ENCODE measurements at regions not wholly inside any gene's neighbourhood (a gene's known extent, or its start where the extent isn't known, plus 50 kb on each side); places are given as distances from the start of the nearest gene placed in this dataset.
"Not testable (repeated sequence)": the region's sequence is repeated elsewhere in the genome, so short reads cannot be mapped to it uniquely, and the experiment has no call there.

- DNase-seq (ENCODE audit: low spot score) = no peak
Observed at GRCh38 chr3:86554383-86554782, 436.6 kb downstream of the VGLL3 start.

DNA sequence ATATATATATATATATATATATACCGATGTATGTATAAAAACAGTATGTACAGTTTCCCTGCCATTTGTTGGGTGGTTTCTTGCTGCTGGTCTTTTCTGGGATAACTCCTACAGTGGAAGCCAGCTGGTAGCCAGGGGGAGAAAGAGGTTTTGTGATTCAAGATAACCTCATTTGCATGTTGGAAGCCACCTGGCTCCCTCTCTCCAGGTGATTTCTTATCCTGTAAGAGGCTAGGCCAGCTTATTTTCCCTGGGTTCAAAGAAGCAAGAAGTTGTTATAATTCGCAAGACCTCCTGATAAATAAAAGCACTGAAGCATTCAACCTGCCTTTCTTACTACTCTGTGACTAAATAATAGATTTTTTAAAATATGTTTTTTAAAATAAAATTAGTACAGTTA lies 443.3 kb downstream of the VGLL3 start:
- no peak for DNase-seq (ENCODE audit: low spot score)

GRCh38 chr3:86537171-86537570 lies 453.8 kb downstream of the VGLL3 start:
- DNase-seq (ENCODE audit: low spot score) = no peak

GRCh38 chr3:86519819-86520218 lies 471.1 kb downstream of the VGLL3 start:
- no peak for DNase-seq (ENCODE audit: low spot score)

DNA sequence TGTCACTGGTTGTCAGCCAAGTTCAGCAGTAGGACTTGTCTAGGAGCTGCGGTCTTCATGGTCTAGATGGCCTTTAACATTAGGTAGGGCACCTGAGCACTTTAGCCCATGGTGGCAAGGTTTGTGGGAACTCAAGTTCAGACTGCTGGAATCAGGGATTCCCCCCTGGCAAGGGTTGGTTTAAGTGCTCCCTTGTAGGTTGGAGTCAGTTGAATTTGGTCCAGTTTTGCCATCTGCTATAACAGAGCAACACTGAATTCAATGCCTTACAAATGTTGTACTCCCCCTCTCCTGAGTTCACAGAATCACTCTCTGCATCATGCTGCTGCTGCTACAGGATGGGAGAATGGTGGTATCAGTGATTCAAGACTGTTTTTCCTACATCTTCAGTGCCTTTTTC lies 509.3 kb downstream of the VGLL3 start:
- DNase-seq (ENCODE audit: low spot score) = no peak

GRCh38 chr3:86481031-86481430 lies 509.9 kb downstream of the VGLL3 start:
- no peak for DNase-seq (ENCODE audit: low spot score)

GRCh38 chr3:86464180-86464579 lies 526.8 kb downstream of the VGLL3 start:
- DNase-seq (ENCODE audit: low spot score) = no peak

DNA sequence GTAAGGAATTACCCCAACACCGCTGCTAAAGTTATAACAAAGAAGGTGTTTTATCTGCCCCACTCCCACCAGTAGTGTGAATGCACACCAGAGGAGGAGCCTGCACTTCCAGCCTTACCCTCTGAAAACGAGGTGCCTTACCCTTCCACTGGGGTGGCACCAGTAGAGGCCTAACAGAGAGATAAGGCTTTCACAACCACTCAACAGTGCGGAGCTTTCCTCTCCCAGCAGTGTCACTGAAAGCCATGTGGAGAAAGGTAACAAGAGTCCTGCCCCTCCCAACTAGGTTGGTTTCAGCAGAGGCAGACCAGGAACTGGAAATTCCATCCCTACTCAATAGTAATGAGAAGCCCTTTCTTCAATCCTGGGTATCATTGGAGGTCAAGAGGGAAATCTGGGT lies 539.2 kb downstream of the VGLL3 start:
- DNase-seq (ENCODE audit: low spot score) = no peak

DNA sequence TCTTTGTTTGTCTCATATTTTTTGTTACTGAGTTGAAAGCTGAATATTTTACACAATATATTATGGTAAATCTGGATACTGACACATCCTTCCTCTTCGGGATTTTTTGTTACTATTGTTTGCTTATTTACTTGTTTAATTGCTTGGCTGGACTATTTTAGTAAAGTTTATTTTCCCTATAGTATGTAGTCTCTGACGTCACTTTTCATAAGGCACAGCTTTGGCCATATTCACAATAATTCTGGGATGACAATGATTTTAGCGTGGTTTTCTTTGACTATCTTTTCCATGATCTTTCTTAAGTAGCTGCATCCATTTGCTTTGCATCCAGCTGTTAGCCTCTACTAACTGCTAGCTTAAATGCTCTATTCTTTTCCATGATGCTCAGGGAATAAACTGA lies 552.4 kb downstream of the VGLL3 start:
- DNase-seq (ENCODE audit: low spot score) = no peak

- no peak for DNase-seq (ENCODE audit: low spot score)
Observed at GRCh38 chr3:86427343-86427742, 563.6 kb downstream of the VGLL3 start.

DNA sequence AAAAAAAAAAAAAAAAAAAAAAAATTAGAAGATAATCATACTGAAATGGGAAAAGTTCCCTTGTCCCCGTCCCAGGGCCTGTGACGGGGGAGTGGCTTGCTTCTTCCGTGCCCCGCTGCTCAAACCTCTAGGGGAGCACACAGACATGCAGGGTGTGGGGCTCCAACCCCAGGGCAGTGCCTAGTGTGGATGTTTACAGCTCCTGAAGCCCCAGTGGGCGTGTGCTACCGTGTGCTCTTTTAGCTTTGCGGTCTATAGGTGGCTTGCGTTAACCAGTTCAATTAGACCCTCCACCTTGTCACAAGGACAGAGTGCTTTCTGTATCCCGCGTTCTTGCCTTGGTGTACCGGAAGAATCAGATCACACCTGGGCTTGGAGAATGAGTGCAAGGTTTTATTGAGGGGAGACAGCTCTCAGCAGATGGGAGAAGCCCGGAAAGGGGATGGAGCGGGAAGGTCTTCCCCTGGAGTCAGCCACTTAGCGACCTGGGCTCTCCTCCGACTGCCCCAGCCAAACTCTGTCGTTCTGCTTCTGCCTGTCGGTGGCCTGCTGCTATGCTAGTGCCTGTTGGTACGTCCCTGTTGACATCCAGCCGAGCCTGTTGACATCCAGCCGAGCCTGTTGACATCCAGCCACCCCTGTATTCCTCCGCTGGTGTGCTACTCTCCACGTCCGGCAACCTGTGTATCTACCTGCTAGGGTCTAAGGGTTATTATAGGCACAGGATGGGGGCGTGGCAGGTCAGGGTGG lies 569.8 kb downstream of the VGLL3 start:
- no peak for DNase-seq (ENCODE audit: low spot score)

DNA sequence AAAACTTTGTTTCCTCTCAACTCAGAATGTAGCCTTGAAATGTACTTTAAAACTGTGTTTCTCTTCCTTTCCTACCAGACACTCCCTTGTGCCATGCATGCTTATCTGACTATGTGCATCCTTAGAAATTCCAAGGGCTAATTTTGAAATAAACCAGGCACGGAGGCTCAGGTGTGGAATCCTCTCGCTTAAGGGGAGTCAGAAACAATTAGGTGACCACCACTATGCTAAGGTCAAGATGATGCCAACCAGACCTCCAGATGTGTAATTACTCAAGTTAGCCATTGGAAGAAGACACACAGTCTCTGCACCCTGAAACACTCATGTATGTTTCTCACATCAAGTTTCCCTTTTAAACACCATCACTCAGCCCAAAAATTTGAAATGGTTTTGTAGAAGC lies 572.1 kb downstream of the VGLL3 start:
- no peak for DNase-seq (ENCODE audit: low spot score)

DNA sequence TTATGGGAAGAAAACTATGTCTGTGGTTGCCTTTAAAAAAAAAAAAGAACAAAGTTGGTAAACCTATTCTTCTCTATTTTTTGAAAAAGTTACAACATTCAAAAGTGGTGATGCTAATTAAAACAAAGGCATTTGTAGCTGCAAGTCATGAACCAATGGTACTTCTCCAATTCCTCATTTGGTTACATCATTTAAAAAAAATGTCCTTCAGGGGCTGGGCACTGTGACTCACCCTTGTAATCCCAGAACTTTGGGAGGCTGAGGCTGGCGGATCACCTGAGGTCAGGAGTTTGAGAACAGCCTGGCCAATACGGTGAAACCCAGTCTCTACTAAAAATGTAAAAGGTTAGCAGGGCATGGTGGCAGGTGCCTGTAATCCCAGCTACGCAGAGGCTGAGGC lies 574.6 kb downstream of the VGLL3 start:
- no peak for DNase-seq (ENCODE audit: low spot score)

DNA sequence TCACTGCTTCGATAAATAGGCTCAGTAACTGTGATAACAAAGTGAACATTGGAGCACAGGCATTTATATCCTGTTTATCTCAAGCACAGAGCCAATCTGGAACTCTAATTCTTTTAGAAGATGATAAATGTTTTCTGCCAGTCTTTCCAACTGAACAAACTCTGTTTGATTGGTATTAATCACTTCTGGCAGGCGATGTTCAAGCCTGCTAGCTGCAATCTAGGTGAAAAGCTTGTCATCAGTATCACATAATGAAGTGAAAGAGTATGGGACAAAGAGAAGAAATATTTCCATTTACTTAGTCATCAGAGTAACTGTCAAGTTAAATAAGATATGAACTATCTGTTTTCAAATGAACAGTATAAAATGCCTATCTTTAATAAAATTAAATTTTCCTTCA lies 577.3 kb downstream of the VGLL3 start:
- DNase-seq (ENCODE audit: low spot score) = no peak

DNA sequence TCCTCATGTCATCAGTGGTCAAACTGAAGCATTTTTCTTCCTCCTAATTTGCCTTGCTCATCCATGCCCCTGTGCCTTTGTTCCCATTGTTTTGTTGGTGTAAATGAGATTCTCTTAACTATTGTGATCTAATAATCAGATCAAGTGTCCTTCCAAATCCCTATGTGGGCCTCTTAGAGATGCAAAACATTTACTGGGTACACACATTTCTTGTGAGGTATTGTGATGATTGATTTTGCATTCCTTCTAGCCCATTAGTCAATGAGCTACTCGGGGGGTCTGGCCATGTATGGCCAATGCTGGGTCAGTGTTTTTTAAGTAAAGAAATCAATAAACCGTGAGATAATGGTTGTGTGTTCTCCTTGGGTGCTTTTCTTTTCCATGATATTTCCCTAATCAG lies 580.4 kb downstream of the VGLL3 start:
- no peak for DNase-seq (ENCODE audit: low spot score)

GRCh38 chr3:86389759-86390158 lies 601.2 kb downstream of the VGLL3 start:
- DNase-seq (ENCODE audit: low spot score) = not testable (repeated sequence)

DNA sequence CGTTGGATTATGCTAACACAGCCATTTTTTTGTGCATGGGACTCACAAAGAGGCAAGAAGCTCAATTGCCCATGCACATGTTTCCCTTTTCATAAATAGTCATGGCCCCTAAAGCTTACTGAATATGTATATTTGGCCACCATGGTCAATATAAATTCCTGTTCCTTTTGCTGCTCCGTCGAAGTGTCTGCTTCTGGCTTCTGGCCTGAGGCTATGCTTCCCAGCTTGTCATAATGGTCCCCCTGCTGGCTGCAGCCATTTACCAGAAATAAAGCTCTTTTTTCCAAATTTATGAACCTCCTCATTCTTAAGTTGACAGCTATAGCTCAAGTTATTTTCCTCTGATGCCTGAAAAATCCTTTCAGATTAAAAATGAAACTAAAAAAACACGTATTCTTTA lies 602.1 kb downstream of the VGLL3 start:
- DNase-seq (ENCODE audit: low spot score) = no peak

DNA sequence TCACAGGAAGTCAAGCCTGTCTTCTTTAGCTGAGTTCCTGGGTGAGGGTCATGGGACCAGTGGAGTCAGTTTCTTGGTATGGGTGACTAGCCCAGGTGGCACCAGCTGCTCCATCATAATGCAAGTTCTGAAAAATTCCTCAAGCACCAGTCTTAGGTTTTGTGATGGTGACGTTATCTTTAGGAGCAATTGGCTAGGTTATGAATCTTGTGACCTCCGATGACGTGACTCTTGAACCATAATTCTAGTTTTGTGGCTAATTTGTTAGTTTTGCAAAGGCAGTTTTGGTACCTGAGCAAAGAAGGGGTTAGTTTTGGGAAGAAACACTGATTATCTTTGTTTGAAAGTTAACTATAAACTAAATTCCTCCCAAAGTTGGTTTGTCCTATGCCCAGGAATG lies 608.4 kb downstream of the VGLL3 start:
- DNase-seq (ENCODE audit: low spot score) = no peak

DNA sequence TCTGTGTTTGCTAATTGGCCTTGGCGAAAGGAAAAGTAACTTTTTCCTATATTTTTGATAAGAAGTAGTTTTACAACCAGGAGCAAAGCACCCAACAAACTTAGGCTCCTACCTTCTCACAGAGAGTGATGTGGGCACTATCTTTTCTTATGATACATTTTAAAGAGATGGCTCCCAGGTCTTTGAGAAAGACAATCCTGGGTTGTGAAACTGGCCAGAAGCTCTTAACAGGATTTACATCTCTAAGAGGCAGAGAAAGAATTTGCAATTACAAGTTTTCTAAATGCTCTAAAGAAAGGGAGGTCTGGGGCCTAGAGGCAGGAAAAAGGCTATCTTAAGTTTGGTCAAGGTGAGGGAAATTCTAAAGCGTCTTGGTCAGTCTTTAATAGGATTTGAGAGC lies 609.7 kb downstream of the VGLL3 start:
- DNase-seq (ENCODE audit: low spot score) = no peak

DNA sequence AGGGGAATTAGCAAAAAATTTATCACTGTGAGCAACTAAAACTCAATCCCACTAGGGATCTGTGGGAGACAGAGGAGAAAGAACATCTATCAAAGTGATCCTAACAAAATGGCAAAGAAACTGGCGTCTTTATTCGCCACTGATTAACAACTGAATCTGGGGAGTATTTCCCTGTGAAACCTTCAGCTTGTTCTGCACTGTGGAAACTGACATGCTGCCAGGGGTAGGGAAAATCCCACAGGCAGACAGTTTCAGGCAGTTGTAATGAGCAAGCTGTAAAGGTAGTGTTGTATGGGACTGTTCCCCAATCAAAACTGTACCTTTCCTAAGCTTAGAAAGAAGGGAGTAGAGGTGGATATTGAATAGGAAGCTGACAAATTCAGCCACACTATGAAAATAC lies 611.7 kb downstream of the VGLL3 start:
- no peak for DNase-seq (ENCODE audit: low spot score)

- no peak for DNase-seq (ENCODE audit: low spot score)
Observed at GRCh38 chr3:86378829-86379228, 612.1 kb downstream of the VGLL3 start.

- DNase-seq (ENCODE audit: low spot score) = not testable (repeated sequence)
Observed at GRCh38 chr3:86335566-86335965, 655.4 kb downstream of the VGLL3 start.

GRCh38 chr3:86333636-86334035 lies 657.3 kb downstream of the VGLL3 start:
- no peak for DNase-seq (ENCODE audit: low spot score)

DNA sequence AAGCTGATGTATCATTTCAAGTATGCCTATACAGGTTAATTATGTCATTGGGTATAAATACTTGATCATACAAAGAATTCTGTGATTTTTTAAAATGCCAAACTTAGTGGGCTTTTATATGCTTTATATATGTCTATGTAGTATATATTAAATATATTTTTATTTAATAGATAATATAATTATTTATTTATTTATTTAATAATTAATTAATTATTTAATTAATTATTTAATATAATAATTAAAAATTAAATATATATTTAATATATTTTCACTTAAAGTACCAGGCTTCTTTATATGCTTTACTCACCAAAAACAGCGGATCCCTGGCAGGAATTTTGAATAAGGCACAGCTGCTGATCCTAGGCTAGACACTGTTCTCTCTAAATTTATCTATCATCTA lies 687.0 kb downstream of the VGLL3 start:
- no peak for DNase-seq (ENCODE audit: low spot score)

Measured in hematopoietic multipotent progenitor cell treated with erythropoietin and hydrocortisone succinate and interleukin-3 and kit ligand, for 17 days (in vitro differentiated cells).